GM12878 (cell line): ENCODE measurements at regions not wholly inside any gene's neighbourhood (a gene's known extent, or its start where the extent isn't known, plus 50 kb on each side); places are given as distances from the start of the nearest gene placed in this dataset.

Experiments used
- ATAC-seq: fragments of 200-7000 bp; cut with Tn5 transposase; 3 replicates; pipeline ENCODE4 v1.9.1; 2020; ENCODE audit warnings: mild to moderate bottlenecking, moderate library complexity
- BruUV-seq: library from RNA; stranded (reverse); fragments of 400-500 nt; replicated peaks from 2 replicates; lab custom pipeline; 2021; lab: Mats Ljungman, UMichigan
- CTCF ChIA-PET: fragments of 300-600 bp; sonication (Branson Sonifier 250); formaldehyde crosslinking; extraction: SDS; loops from one replicate; lab custom pipeline; 2021; ENCODE audit warnings: inconsistent platforms; lab: Yijun Ruan, JAX
- POLR2A ChIA-PET: fragments of 350-600 bp; formaldehyde crosslinking; extraction: SDS; loops from one replicate; lab custom pipeline; 2021; ENCODE audit warnings: inconsistent platforms; lab: Charles Lee
- RAD21 ChIA-PET: fragments of 300-600 bp; sonication (Branson Sonifier 250); formaldehyde crosslinking; loops from one replicate; lab custom pipeline; 2023; ENCODE audit warnings: antibody characterized with exemption; ENCODE audit not compliant: unreplicated experiment; lab: Charles Lee
- SMC1A ChIA-PET: fragments of 300-600 bp; sonication (Branson Sonifier 250); formaldehyde crosslinking; loops from one replicate; lab custom pipeline; 2023; ENCODE audit not compliant: unreplicated experiment, uncharacterized antibody; lab: Charles Lee
- DNase-seq: peaks from one replicate; pipeline ENCODE4 v3.0.0-alpha.2; 2011; ENCODE audit warnings: low read depth, low spot score
- FAIRE-seq: peaks from 3 replicates; lab custom pipeline; 2011; peaks lifted over from hg19 to GRCh38; lab: Jason Lieb, UNC
- H2AFZ ChIP-seq: 2 replicates; pipeline ENCODE4 v1.6.0; 2011; ENCODE audit warnings: low read depth, low read length, control low read depth; ENCODE audit not compliant: control insufficient read depth
- H3K27ac ChIP-seq: 2 replicates; pipeline ENCODE4 v1.5.1; 2011; ENCODE audit warnings: control low read depth; ENCODE audit not compliant: control insufficient read depth, insufficient read depth
- H3K27me3 ChIP-seq, 2 experiments: replicated peaks in 1 of 2; 2 replicates each; pipeline versions ENCODE4 v1.6.0 to v1.6.1; 2011; ENCODE audit warnings: low read length in 1 of 2; ENCODE audit not compliant: control insufficient read depth in 2 of 2, insufficient read depth in 2 of 2
- H3K36me3 ChIP-seq, 2 experiments: 2 replicates each; pipeline ENCODE4 v1.5.1; 2011; ENCODE audit warnings: low read length in 1 of 2; ENCODE audit not compliant: control insufficient read depth in 2 of 2, insufficient read depth in 2 of 2
- H3K4me1 ChIP-seq: 2 replicates; pipeline ENCODE4 v1.6.1; 2011; ENCODE audit warnings: mild to moderate bottlenecking, low read length, moderate library complexity, mixed read lengths; ENCODE audit not compliant: control insufficient read depth, insufficient read depth
- H3K4me2 ChIP-seq: 2 replicates; pipeline ENCODE4 v1.6.0; 2011; ENCODE audit warnings: control low read depth; ENCODE audit not compliant: control insufficient read depth, insufficient read depth
- H3K4me3 ChIP-seq: fragments of 200-600 bp; sonication (generic); 2 replicates; pipeline ENCODE4 v1.5.1; 2016
- H3K79me2 ChIP-seq: 2 replicates; pipeline ENCODE4 v1.6.0; 2011; ENCODE audit warnings: low read length; ENCODE audit not compliant: control insufficient read depth, insufficient read depth
- H3K9ac ChIP-seq: 2 replicates; pipeline ENCODE4 v1.8.0; 2011; ENCODE audit warnings: low read length, control low read depth, mixed read lengths; ENCODE audit not compliant: control insufficient read depth, insufficient read depth
- H3K9me3 ChIP-seq: replicated peaks from 3 replicates; pipeline ENCODE4 v1.5.1; 2011; ENCODE audit warnings: mild to moderate bottlenecking, low read length; ENCODE audit not compliant: control insufficient read depth, insufficient read depth
- H4K20me1 ChIP-seq: 2 replicates; pipeline ENCODE4 v1.6.0; 2011; ENCODE audit not compliant: control insufficient read depth, insufficient read depth
- BACH1 ChIP-seq: fragments of 450-650 bp; IDR thresholded peaks from 2 replicates; pipeline ENCODE4 v1.6.1; 2017; ENCODE audit warnings: mild to moderate bottlenecking, borderline replicate concordance
- BCL3 ChIP-seq: IDR thresholded peaks from 2 replicates; pipeline ENCODE4 v1.6.1; 2011; ENCODE audit warnings: borderline replicate concordance, low read depth, mild to moderate bottlenecking, moderate library complexity, low read length; ENCODE audit not compliant: insufficient read depth, poor library complexity, severe bottlenecking
- FOS ChIP-seq: IDR thresholded peaks from 3 replicates; pipeline ENCODE4 v1.6.1; 2011; ENCODE audit warnings: borderline replicate concordance; ENCODE audit not compliant: insufficient read length; ENCODE audit errors: extremely low read depth
- HCFC1 ChIP-seq: fragments of 150-350 bp; IDR thresholded peaks from 2 replicates; pipeline ENCODE4 v1.6.1; 2014; ENCODE audit warnings: low read length
- HDAC6 ChIP-seq: fragments of 200-600 bp; sonication (generic); IDR thresholded peaks from one replicate; pipeline ENCODE4 v1.8.0; 2017; ENCODE audit warnings: antibody characterized with exemption; ENCODE audit not compliant: unreplicated experiment
- KAT2A ChIP-seq: conservative IDR thresholded peaks from 2 replicates; pipeline ENCODE4 v1.6.1; 2011; ENCODE audit warnings: low read depth, low read length; ENCODE audit not compliant: control insufficient read depth
- MTA2 ChIP-seq: fragments of 450-650 bp; IDR thresholded peaks from 2 replicates; pipeline ENCODE4 v1.6.1; 2016; ENCODE audit warnings: low read depth, mild to moderate bottlenecking, moderate library complexity
- PBX3 ChIP-seq: IDR thresholded peaks from 2 replicates; pipeline ENCODE4 v1.6.1; 2011; ENCODE audit warnings: mild to moderate bottlenecking, low read depth, low read length, moderate library complexity; ENCODE audit not compliant: insufficient replicate concordance
- POLR2AphosphoS5 ChIP-seq: IDR thresholded peaks from 2 replicates; pipeline ENCODE4 v1.6.1; 2011; ENCODE audit warnings: mild to moderate bottlenecking, low read length, inconsistent platforms
- RAD51 ChIP-seq: fragments of 450-650 bp; IDR thresholded peaks from 2 replicates; pipeline ENCODE4 v1.6.1; 2016; ENCODE audit warnings: moderate library complexity, mild to moderate bottlenecking, inconsistent platforms
- SREBF1 ChIP-seq: IDR thresholded peaks from 2 replicates; pipeline ENCODE4 v1.6.1; 2012; ENCODE audit warnings: mild to moderate bottlenecking, low read length
- USF2 ChIP-seq: IDR thresholded peaks from 2 replicates; pipeline ENCODE4 v1.6.1; 2011; ENCODE audit warnings: low read depth, low read length, improper control_type of control experiment, borderline replicate concordance
- YY1 ChIP-seq: IDR thresholded peaks from 2 replicates; pipeline ENCODE4 v1.6.1; 2011; ENCODE audit warnings: low read depth, mild to moderate bottlenecking, low read length
- WGBS: methylation state at CpG from one replicate; pipeline ENCODE4 v1.1.6; 2016; ENCODE audit warnings: low lambda C conversion rate; ENCODE audit not compliant: insufficient replicate concordance, insufficient coverage; ENCODE audit errors: missing lambda C conversion rate; 5-methylcytosine and 5-hydroxymethylcytosine counted together
- in situ Hi-C: fragments of 300-500 bp; cut with MboI; formaldehyde crosslinking; loops from 9 replicates; pipeline ENCODE4 v1.14.3; 2018; ENCODE audit warnings: mixed read lengths
- intact Hi-C: fragments of 100-400 bp; cut with micrococcal nuclease; formaldehyde crosslinking; loops from one replicate; pipeline ENCODE4 v1.14.2; 2022; ENCODE audit not compliant: unreplicated experiment

- Histone ChIP-seq H4K20me1 (no peaks in the 10 kb centered on the region), H3K4me2 (no peak overlapping the region), H2AFZ (no peak overlapping the region), H3K27ac (no peak overlapping the region), H3K9ac (no peak overlapping the region), H3K9me3 (no peaks in the 10 kb centered on the region), H3K4me3 (no peak overlapping the region), H3K36me3 (no peaks in the 10 kb centered on the region), H3K4me1 (no peaks in the 10 kb centered on the region), H3K27me3 (peaks cover 0 to 4% of the 10 kb centered on the region in 2 experiments; a peak in 2 of 4 replicates), H3K79me2 (no peaks in the 10 kb centered on the region)
- TF ChIP-seq HDAC6 (no peak), RAD51 (no peak), MTA2 (no peak), FOS (no peak), PBX3 (no peak), KAT2A (no peak), BCL3 (no peak), YY1 (no peak), USF2 (no peak), HCFC1 (no peak), BACH1 (no peak), POLR2AphosphoS5 (no peak), SREBF1 (no peak)
- no peak for ATAC-seq
- intact Hi-C loops: no loop called here
- SMC1A ChIA-PET: no interaction called here
- POLR2A ChIA-PET: no interaction called here
- CTCF ChIA-PET: interaction anchor here (0.7 kb wide), 1 partner anchor 94 kb away, joined by 3 read pairs; no protein-coding TSS in a partner anchor
- RAD21 ChIA-PET: no interaction called here
- in situ Hi-C loops: no loop called here
- no peak for FAIRE-seq
- 38% methylated on average over 18 of the region's 23 CpGs for WGBS
- DNase-seq: no peak
- no TSS peak for BruUV-seq
These were observed 120.3 kb upstream of the B3GAT1 start for GRCh38 chr11:134532131-134532920.
